Cardiac septum (tissue), 1 donor: ENCODE measurements at regions not wholly inside any gene's neighbourhood (a gene's known extent, or its start where the extent isn't known, plus 50 kb on each side); places are given as distances from the start of the nearest gene placed in this dataset.
"Not testable (repeated sequence)": the region's sequence is repeated elsewhere in the genome, so short reads cannot be mapped to it uniquely, and the experiment has no call there.

ENCODE experiments used
- DNase-seq: peaks from one replicate; pipeline ENCODE4 v3.0.0-alpha.2; 2020; ENCODE audit warnings: low spot score
- intact Hi-C: fragments of 100-400 bp; cut with DNase I; formaldehyde crosslinking; loops from one replicate; pipeline ENCODE4 v1.14.0; 2022
- donor health status: DM: no; HTN: no; CAD: no.

DNA sequence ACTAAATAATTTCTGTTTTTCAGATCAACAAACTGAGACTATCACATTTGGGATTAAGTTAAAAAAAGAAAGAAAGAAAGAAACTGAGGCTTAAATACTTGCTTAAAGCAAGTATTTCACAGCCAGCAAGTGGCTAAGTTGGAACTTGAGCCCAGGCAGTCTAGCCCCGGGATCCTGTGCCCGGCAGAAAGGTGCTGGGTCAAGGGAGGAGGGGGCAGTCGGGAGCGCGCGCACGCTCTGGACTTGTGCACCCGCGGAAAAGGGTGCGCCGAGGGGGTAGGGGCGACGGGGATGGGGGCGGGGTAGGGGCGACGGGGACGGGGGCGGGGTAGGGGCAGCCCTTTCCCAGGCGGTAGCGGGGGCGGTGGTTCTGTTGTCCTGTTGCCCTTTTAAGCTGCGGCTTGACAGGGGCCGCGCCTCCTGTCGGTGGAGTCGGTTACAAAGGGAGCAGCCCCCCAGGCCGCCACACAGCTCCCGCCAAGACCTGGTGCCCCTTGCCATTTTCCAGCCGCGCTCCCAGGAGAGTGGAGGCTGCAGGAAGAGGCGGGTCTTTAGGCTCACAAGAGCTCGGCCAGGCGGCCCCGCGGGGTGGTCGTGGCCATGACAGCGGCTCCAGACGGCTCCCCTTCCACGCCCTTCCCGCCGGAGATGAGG, 60.6 kb downstream of the GOLGA8T start:
- intact Hi-C loops = not testable (repeated sequence)
- DNase-seq = peak; percentile 39

DNA sequence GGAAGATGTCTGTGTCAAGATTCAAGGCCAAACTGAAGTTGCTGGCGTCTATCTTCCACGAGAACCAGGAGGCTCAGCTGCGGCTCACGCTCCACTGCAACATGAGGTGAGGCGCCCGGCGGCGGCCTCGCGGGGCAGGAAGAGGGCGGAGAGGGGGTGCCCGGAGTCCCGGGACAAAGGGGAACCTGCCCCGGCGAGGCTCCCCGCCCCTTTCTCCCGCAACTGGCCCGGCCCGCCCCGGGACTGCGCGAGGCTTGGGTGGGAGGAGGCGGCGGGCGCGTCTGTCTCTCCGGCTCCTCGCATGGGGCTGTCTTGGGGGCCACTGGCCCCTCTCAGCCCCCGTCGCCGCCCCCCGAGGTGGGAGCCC, 61.1 kb downstream of the GOLGA8T start:
- intact Hi-C loops = not testable (repeated sequence)
- peak; percentile 75 for DNase-seq

DNA sequence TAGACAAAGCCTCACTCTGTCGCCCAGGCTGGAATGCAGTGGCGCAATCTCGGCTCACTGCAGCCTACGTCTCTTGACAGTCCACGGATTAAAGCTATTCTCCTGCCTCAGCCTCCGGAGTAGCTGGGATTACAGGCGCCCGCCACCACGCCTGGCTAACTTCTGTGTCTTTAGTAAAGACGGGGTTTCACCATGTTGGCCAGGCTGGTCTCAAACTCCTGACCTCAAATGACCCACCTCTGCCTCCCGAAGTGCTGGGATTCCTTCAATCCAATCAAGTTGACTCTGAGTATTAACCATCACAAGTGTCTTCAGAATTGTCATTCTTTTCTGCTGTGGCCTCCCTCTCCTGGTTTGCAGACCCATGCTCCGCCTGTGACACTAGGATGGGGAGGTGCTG, 61.9 kb downstream of the GOLGA8T start:
- DNase-seq = peak; percentile 5
- intact Hi-C loops = not testable (repeated sequence)

DNA sequence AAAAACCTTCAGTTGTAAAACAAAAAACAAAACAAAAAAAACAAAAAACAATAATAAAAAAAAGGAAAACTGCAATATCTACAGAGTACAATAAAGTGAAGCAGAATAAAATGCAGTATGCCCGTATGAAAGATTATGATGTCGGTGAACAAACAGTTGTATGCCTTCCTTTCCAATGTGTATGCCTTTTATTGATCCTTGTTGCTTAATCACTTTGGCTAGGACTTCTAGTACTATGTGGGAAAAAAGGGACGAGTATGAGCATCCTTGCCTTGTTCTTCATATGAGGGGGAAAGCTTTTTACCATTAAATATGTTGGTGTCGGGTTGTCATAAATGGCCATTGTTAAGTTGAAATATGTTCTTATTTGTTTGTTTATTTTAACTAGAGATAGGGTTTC, 66.7 kb downstream of the GOLGA8T start:
- intact Hi-C loops, DNase-seq: not testable (repeated sequence)

DNA sequence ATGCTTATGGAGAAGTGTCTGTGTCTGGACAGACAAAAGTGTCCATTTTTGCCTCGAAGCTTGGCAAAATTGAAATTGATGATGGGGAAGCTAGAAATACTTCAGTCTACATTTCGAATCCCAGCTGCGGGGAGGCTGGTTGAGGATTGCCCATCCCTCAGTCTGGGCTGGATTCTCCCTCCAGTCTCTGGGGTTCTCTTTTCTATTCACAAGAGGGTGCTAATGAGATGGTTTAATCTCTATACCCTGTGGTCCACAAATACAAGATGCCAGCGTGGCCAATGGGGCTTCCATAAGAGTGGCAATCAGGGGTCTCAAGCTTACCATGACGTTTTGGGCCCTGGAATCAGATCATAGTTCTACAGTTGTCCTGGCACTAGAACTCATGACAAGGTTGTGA, 78.9 kb downstream of the GOLGA8T start:
- DNase-seq, intact Hi-C loops: not testable (repeated sequence)

DNA sequence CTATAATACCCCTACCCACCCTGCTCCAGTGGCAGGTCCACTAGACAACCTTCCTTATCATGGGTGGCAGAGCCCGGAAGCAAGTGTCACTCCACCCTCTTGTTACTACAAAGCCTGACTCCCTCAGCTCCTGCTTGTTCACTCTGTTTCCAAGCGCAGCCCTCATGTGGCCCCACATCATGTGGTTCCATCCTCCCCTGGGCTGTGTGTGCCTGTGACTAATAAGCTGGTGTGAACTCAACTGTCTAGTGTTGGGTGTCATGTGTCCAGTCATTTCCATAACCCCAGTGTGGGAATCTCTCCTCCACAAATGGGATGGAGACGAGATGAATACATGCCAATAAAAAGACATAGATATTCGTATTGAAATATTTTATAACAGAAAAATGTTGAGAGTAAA, 87.0 kb downstream of the GOLGA8T start:
- DNase-seq = not testable (repeated sequence)

DNA sequence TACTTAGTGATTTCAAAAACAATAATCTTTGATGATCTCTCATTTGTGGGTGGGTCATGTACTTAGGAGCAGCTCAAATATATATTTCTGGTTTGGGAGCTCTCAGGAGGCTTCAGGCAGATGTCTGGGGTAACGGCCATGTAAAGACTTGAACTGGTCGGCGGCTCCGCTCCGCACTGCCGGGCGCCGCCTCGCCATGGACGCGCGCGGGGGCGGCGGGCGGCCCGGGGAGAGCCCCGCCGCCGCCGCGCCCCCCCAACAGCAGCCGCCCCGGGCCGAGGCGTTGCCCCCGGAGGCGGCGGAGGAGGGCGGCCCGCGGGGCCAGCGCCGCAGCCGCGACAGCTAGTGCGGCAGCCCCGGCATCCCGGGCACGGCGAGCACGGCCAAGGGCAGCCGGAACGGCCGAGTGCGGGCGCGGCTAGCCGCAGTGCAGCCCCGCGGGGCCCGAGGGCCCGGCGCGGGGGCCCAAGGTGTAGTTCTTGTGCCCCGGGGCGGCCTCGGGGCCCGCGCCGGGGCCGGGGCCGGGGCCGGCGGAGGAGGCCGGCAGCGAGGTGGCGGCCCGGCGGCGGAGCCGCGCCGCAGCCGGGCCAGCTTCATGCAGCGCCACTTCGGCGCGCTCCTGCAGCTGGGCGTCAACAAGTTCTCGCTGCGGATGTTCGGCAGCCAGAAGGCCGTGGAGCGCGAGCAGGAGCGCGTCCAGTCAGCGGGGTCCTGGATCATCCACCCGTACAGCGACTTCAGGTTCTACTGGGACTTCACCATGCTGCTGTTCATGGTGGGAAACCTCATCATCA, 88.1 kb downstream of the GOLGA8T start:
- intact Hi-C loops = not testable (repeated sequence)

More for the DNA sequence above, 87.0 kb downstream of the GOLGA8T start:
- intact Hi-C loops = not testable (repeated sequence)

DNA sequence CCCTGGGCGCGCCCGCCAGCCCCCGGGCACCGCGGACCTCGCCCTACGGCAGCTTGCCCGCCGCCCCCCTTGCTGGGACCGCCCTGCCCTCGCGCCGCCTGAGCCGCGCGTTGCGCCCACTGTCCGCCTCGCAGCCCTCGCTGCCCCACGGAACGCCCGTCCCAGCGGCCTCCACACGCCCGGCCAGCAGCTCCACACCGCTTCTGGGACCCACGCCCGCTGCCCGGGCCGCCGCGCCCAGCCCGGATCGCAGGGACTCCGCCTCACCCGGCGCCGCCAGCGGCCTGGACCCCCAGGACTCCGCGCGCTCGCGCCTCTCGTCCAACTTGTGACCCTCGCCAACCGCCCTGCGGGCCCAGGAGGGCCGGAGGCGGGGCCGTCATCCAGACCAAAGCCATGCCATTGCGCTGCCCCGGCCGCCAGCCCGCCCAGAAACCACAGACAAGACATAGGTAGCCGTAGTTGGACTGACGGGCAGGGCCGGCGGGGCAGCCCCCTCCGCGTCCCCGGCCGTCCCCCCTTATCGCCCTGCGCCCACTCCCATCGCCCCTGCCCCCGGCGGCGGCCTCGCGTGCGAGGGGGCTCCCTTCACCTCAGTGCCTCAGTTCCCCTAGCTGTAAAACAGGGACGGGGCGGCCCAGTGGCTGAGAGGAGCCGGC, 90.5 kb downstream of the GOLGA8T start:
- intact Hi-C loops, DNase-seq: not testable (repeated sequence)

More for the DNA sequence above, 88.1 kb downstream of the GOLGA8T start:
- DNase-seq = not testable (repeated sequence)

DNA sequence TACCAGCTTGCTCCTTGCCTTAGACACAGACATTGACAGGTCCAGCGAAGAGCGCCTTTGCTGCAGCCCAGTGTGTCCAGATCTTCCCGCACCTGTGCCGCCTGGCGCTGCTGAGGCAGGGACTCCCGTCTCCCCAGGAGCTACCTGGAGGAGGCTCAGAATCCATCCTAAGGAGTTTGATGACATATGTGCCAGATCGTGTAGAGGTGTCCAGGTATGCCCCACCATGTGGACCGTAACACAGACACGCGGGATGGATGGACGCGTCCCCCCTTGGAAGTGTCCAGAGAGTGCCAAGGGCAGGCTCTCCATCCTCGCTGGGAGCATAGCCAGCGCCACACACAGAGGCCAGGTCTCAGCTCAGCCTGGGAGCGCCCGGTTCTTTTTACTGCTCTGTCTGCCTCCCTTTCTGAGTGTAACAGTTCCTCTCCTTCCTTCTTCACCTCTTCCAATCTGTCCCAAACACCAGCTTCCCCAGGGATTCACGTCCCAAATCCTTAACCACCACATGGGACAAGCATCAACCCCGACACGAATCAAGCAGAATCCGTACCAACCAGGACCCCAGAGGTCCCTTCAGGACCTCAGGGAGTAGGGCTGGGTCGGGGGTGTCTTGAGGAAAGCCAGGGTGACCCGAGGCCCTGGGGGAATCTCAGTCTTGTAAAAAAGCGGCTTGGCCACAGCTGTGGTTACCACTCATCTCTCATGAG, 126.7 kb downstream of the GOLGA8T start:
- DNase-seq = peak; percentile 27
- intact Hi-C loops = not testable (repeated sequence)

DNA sequence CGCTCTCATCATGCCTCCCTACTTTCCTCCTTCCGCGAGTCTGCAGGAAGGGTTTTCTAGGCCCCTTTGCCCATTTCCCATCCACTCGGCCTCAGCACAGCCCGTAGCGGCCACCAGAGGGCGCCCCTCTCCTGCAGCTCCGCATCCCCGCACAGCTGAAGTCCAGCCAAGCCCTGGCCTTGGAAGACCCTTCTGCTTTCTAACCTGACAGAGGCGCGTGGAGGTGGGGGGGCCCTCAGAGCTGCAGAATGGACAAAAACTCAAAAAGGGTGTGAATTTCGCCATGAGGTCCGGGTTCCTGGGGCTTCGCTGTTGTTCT, 127.2 kb downstream of the GOLGA8T start:
- DNase-seq, intact Hi-C loops: not testable (repeated sequence)

DNA sequence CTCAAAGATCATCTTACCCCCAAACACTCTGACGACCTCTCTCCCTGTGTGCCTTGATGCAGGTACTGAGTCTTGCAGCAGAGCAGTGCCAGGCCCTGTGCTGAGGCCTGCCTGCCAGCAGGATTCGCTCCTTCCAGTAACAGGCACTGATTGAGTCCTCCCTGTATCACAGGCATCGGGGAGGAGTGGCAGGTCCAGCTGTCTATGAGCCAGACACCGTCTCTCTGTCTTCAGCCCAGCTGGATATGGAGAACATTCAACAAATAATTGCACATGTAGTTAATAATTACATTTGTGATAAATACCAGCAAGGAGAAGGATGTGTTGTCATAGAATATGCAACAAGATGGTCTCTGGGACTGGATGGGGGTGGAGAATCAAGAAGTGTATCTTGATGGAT, 129.1 kb downstream of the GOLGA8T start:
- DNase-seq = peak; percentile 33

DNA sequence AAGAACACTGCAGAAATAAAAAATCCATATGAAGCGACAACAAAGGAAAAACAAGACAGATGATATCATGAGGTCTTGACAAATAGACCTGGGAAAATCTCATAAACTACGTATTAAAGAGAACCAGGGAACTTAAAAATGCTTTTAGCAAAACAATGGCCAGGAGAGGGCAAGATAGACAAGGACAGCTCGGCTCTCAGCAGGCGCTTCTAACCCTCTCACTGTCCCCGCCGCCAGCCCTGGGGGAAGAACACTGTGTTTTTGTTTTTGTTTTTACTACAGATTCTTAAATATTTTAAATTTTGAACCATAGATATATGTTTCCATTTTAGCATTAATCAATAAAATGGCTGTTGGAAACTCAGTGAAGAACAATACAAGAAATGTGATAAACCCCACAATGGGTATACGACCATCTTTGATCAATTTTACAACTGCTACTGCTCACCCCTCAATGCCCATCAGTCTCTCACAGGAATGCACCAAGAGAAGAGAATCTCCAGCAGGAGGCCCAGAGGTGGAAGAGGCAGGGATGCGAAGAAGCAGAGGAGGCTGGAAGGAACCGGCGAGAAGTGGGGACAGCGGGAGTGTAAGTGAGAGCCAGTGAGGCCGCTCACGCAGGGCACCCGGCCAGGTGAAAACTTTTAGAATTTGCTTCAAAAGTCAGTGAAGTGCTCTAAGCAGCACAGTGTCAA, 98.0 kb downstream of the CHRFAM7A start:
- intact Hi-C loops, DNase-seq: not testable (repeated sequence)

More for the DNA sequence above, 129.1 kb downstream of the GOLGA8T start:
- intact Hi-C loops = not testable (repeated sequence)

DNA sequence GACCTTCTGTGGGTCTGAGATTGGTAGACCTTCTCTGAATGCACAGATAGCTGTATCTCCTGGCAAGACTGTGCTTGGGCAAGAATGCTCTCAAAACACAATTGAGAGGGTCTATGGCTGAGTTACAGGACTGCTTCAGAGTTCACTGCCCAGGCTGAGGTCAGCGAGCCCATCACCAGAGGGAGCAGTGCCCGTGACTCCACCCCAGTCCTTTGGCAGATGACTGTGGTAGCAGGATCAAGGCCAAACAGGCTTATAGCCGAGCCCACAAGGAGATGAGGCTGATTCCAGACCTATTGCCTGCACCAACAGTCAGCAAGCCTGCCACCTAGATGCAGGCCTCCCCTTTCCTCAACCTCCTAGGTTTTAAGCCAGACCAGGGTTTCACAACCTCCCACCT, 89.4 kb downstream of the CHRFAM7A start:
- intact Hi-C loops = not testable (repeated sequence)

More for the DNA sequence above, 89.4 kb downstream of the CHRFAM7A start:
- not testable (repeated sequence) for DNase-seq
